ENCODE measurements at regions not wholly inside any gene's neighbourhood (a gene's known extent, or its start where the extent isn't known, plus 50 kb on each side); places are given as distances from the start of the nearest gene placed in this dataset.

- Histone ChIP-seq H3K9me3 (ENCODE audit: control insufficient read depth, low read length) (no peaks in the 10 kb centered on the region), H3K27me3 (ENCODE audit: control insufficient read depth, insufficient read depth, low read length, poor library complexity, severe bottlenecking) (no peaks in the 10 kb centered on the region), H3K36me3 (ENCODE audit: control insufficient read depth, insufficient read depth, low read length) (no peaks in the 10 kb centered on the region), H3K27ac (ENCODE audit: insufficient read depth, low read depth, low read length, poor library complexity, severe bottlenecking) (no peak overlapping the region), H3K4me1 (ENCODE audit: control insufficient read depth, insufficient read depth, low read length) (no peaks in the 10 kb centered on the region), H3K4me3 (ENCODE audit: insufficient read depth, low read depth, low read length) (no peak overlapping the region)
- WGBS, 2 experiments, result 90 to 94% methylated on average over 6 of the region's 6 CpGs
Observed at GRCh38 chr3:106488331-106488730, 619.5 kb upstream of the CBLB start.

- Histone ChIP-seq H3K9me3 (ENCODE audit: control insufficient read depth, low read length) (no peaks in the 10 kb centered on the region), H3K4me3 (ENCODE audit: insufficient read depth, low read depth, low read length) (no peak overlapping the region), H3K4me1 (ENCODE audit: control insufficient read depth, insufficient read depth, low read length) (no peaks in the 10 kb centered on the region), H3K27ac (ENCODE audit: insufficient read depth, low read depth, low read length, poor library complexity, severe bottlenecking) (no peak overlapping the region), H3K27me3 (ENCODE audit: control insufficient read depth, insufficient read depth, low read length, poor library complexity, severe bottlenecking) (no peaks in the 10 kb centered on the region), H3K36me3 (ENCODE audit: control insufficient read depth, insufficient read depth, low read length) (no peaks in the 10 kb centered on the region)
Observed at GRCh38 chr3:106491796-106492195, 623.0 kb upstream of the CBLB start.

- H3K27ac ChIP-seq (ENCODE audit: insufficient read depth, low read depth, low read length, poor library complexity, severe bottlenecking), result no peak overlapping the region
- H3K9me3 ChIP-seq (ENCODE audit: control insufficient read depth, low read length), result no peaks in the 10 kb centered on the region
- no peak overlapping the region for H3K4me3 ChIP-seq (ENCODE audit: insufficient read depth, low read depth, low read length)
- H3K4me1 ChIP-seq (ENCODE audit: control insufficient read depth, insufficient read depth, low read length), result no peaks in the 10 kb centered on the region
- H3K27me3 ChIP-seq (ENCODE audit: control insufficient read depth, insufficient read depth, low read length, poor library complexity, severe bottlenecking), result no peaks in the 10 kb centered on the region
- no peaks in the 10 kb centered on the region for H3K36me3 ChIP-seq (ENCODE audit: control insufficient read depth, insufficient read depth, low read length)
Observed at GRCh38 chr3:106508331-106508893, 639.6 kb upstream of the CBLB start.

GRCh38 chr3:106510206-106510605, 641.4 kb upstream of the CBLB start:
- Histone ChIP-seq H3K9me3 (ENCODE audit: control insufficient read depth, low read length) (no peaks in the 10 kb centered on the region), H3K4me1 (ENCODE audit: control insufficient read depth, insufficient read depth, low read length) (no peaks in the 10 kb centered on the region), H3K27me3 (ENCODE audit: control insufficient read depth, insufficient read depth, low read length, poor library complexity, severe bottlenecking) (no peaks in the 10 kb centered on the region), H3K4me3 (ENCODE audit: insufficient read depth, low read depth, low read length) (no peak overlapping the region), H3K36me3 (ENCODE audit: control insufficient read depth, insufficient read depth, low read length) (no peaks in the 10 kb centered on the region), H3K27ac (ENCODE audit: insufficient read depth, low read depth, low read length, poor library complexity, severe bottlenecking) (no peak overlapping the region)
- WGBS, 2 experiments, result 85 to 90% methylated on average over 1 of the region's 1 CpG

GRCh38 chr3:106512846-106513245, 644.0 kb upstream of the CBLB start:
- no peaks in the 10 kb centered on the region for H3K4me1 ChIP-seq (ENCODE audit: control insufficient read depth, insufficient read depth, low read length)
- H3K36me3 ChIP-seq (ENCODE audit: control insufficient read depth, insufficient read depth, low read length), result no peaks in the 10 kb centered on the region
- no peak overlapping the region for H3K4me3 ChIP-seq (ENCODE audit: insufficient read depth, low read depth, low read length)
- 100% methylated on average over 1 of the region's 1 CpG; no CpG with 5 or more reads in 1 of the 2 experiments for WGBS, 2 experiments
- no peaks in the 10 kb centered on the region for H3K27me3 ChIP-seq (ENCODE audit: control insufficient read depth, insufficient read depth, low read length, poor library complexity, severe bottlenecking)
- H3K27ac ChIP-seq (ENCODE audit: insufficient read depth, low read depth, low read length, poor library complexity, severe bottlenecking), result no peak overlapping the region
- H3K9me3 ChIP-seq (ENCODE audit: control insufficient read depth, low read length), result no peaks in the 10 kb centered on the region

- Histone ChIP-seq H3K27ac (ENCODE audit: insufficient read depth, low read depth, low read length, poor library complexity, severe bottlenecking) (no peak overlapping the region), H3K4me1 (ENCODE audit: control insufficient read depth, insufficient read depth, low read length) (no peaks in the 10 kb centered on the region), H3K27me3 (ENCODE audit: control insufficient read depth, insufficient read depth, low read length, poor library complexity, severe bottlenecking) (no peaks in the 10 kb centered on the region), H3K36me3 (ENCODE audit: control insufficient read depth, insufficient read depth, low read length) (no peaks in the 10 kb centered on the region), H3K9me3 (ENCODE audit: control insufficient read depth, low read length) (no peaks in the 10 kb centered on the region), H3K4me3 (ENCODE audit: insufficient read depth, low read depth, low read length) (no peak overlapping the region)
- WGBS, 2 experiments, result 95 to 97% methylated on average over 3 to 4 of the region's 4 CpGs
Observed at GRCh38 chr3:106514431-106514830, 645.6 kb upstream of the CBLB start.

- Histone ChIP-seq H3K27ac (ENCODE audit: insufficient read depth, low read depth, low read length, poor library complexity, severe bottlenecking) (no peak overlapping the region), H3K9me3 (ENCODE audit: control insufficient read depth, low read length) (no peaks in the 10 kb centered on the region), H3K36me3 (ENCODE audit: control insufficient read depth, insufficient read depth, low read length) (no peaks in the 10 kb centered on the region), H3K4me1 (ENCODE audit: control insufficient read depth, insufficient read depth, low read length) (no peaks in the 10 kb centered on the region), H3K27me3 (ENCODE audit: control insufficient read depth, insufficient read depth, low read length, poor library complexity, severe bottlenecking) (no peaks in the 10 kb centered on the region), H3K4me3 (ENCODE audit: insufficient read depth, low read depth, low read length) (no peak overlapping the region)
Observed at GRCh38 chr3:106518516-106518915, 649.7 kb upstream of the CBLB start.

GRCh38 chr3:106522397-106522796, 653.6 kb upstream of the CBLB start:
- no peaks in the 10 kb centered on the region for H3K36me3 ChIP-seq (ENCODE audit: control insufficient read depth, insufficient read depth, low read length)
- H3K27me3 ChIP-seq (ENCODE audit: control insufficient read depth, insufficient read depth, low read length, poor library complexity, severe bottlenecking), result no peaks in the 10 kb centered on the region
- 93 to 94% methylated on average over 3 of the region's 4 CpGs for WGBS, 2 experiments
- H3K9me3 ChIP-seq (ENCODE audit: control insufficient read depth, low read length), result no peaks in the 10 kb centered on the region
- H3K4me3 ChIP-seq (ENCODE audit: insufficient read depth, low read depth, low read length), result no peak overlapping the region
- no peaks in the 10 kb centered on the region for H3K4me1 ChIP-seq (ENCODE audit: control insufficient read depth, insufficient read depth, low read length)
- no peak overlapping the region for H3K27ac ChIP-seq (ENCODE audit: insufficient read depth, low read depth, low read length, poor library complexity, severe bottlenecking)

GRCh38 chr3:106528932-106529331, 660.1 kb upstream of the CBLB start:
- H3K27ac ChIP-seq (ENCODE audit: insufficient read depth, low read depth, low read length, poor library complexity, severe bottlenecking), result no peak overlapping the region
- H3K9me3 ChIP-seq (ENCODE audit: control insufficient read depth, low read length), result no peaks in the 10 kb centered on the region
- H3K36me3 ChIP-seq (ENCODE audit: control insufficient read depth, insufficient read depth, low read length), result no peaks in the 10 kb centered on the region
- 93 to 94% methylated on average over 4 of the region's 4 CpGs for WGBS, 2 experiments
- no peaks in the 10 kb centered on the region for H3K27me3 ChIP-seq (ENCODE audit: control insufficient read depth, insufficient read depth, low read length, poor library complexity, severe bottlenecking)
- no peak overlapping the region for H3K4me3 ChIP-seq (ENCODE audit: insufficient read depth, low read depth, low read length)
- no peaks in the 10 kb centered on the region for H3K4me1 ChIP-seq (ENCODE audit: control insufficient read depth, insufficient read depth, low read length)

GRCh38 chr3:106529738-106530137, 660.9 kb upstream of the CBLB start:
- Histone ChIP-seq H3K4me3 (ENCODE audit: insufficient read depth, low read depth, low read length) (no peak overlapping the region), H3K36me3 (ENCODE audit: control insufficient read depth, insufficient read depth, low read length) (no peaks in the 10 kb centered on the region), H3K4me1 (ENCODE audit: control insufficient read depth, insufficient read depth, low read length) (no peaks in the 10 kb centered on the region)

GRCh38 chr3:106530367-106530766, 661.6 kb upstream of the CBLB start:
- H3K27ac ChIP-seq (ENCODE audit: insufficient read depth, low read depth, low read length, poor library complexity, severe bottlenecking), result no peak overlapping the region
- no peaks in the 10 kb centered on the region for H3K27me3 ChIP-seq (ENCODE audit: control insufficient read depth, insufficient read depth, low read length, poor library complexity, severe bottlenecking)
- WGBS, 2 experiments, result 88 to 93% methylated on average over 1 of the region's 1 CpG
- no peaks in the 10 kb centered on the region for H3K36me3 ChIP-seq (ENCODE audit: control insufficient read depth, insufficient read depth, low read length)
- H3K4me1 ChIP-seq (ENCODE audit: control insufficient read depth, insufficient read depth, low read length), result no peaks in the 10 kb centered on the region
- H3K9me3 ChIP-seq (ENCODE audit: control insufficient read depth, low read length), result no peaks in the 10 kb centered on the region
- H3K4me3 ChIP-seq (ENCODE audit: insufficient read depth, low read depth, low read length), result no peak overlapping the region

More at GRCh38 chr3:106529738-106530137, 660.9 kb upstream of the CBLB start:
- no peaks in the 10 kb centered on the region for H3K27me3 ChIP-seq (ENCODE audit: control insufficient read depth, insufficient read depth, low read length, poor library complexity, severe bottlenecking)
- no peaks in the 10 kb centered on the region for H3K9me3 ChIP-seq (ENCODE audit: control insufficient read depth, low read length)
- no peak overlapping the region for H3K27ac ChIP-seq (ENCODE audit: insufficient read depth, low read depth, low read length, poor library complexity, severe bottlenecking)
